AG09309 (cell line): ENCODE measurements at regions not wholly inside any gene's neighbourhood (a gene's known extent, or its start where the extent isn't known, plus 50 kb on each side); places are given as distances from the start of the nearest gene placed in this dataset.

Experiments used
- DNase-seq: peaks from one replicate; pipeline ENCODE4 v3.0.0-alpha.2; 2010; ENCODE audit warnings: low read depth
- H3K4me3 ChIP-seq: 2 replicates; pipeline ENCODE4 v1.5.1; 2011; ENCODE audit warnings: mild to moderate bottlenecking, low read depth, low read length, moderate library complexity; ENCODE audit not compliant: control insufficient read depth
- TF ChIP-seq, protein P1 (sequence below): IDR thresholded peaks from 2 replicates; pipeline ENCODE4 v1.5.1; 2011; ENCODE audit warnings: mild to moderate bottlenecking, low read depth, low read length, inconsistent platforms; ENCODE audit not compliant: insufficient read depth, control insufficient read depth; ENCODE audit errors: missing control alignments

DNA sequence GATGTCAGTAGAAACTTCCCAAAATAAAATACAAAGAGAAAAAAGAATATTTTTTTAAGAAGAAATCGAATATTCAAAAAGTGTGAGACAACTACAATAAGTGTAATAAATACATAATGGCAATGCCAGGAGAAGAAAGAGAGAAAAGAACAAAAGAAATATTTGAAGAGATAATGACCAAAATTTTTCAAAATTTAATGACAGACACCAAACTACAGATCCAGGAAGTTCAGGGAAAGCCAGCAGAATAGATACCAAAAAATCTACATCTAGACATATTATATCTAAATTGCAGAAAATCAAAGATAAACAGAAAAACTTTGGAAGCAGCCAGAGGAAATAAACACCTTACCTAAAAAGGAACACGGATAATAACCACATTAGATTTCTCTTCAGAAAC, 66.8 kb upstream of the CDK1 start:
- H3K4me3 ChIP-seq: no peak overlapping the region
- TF ChIP-seq, protein P1, sequence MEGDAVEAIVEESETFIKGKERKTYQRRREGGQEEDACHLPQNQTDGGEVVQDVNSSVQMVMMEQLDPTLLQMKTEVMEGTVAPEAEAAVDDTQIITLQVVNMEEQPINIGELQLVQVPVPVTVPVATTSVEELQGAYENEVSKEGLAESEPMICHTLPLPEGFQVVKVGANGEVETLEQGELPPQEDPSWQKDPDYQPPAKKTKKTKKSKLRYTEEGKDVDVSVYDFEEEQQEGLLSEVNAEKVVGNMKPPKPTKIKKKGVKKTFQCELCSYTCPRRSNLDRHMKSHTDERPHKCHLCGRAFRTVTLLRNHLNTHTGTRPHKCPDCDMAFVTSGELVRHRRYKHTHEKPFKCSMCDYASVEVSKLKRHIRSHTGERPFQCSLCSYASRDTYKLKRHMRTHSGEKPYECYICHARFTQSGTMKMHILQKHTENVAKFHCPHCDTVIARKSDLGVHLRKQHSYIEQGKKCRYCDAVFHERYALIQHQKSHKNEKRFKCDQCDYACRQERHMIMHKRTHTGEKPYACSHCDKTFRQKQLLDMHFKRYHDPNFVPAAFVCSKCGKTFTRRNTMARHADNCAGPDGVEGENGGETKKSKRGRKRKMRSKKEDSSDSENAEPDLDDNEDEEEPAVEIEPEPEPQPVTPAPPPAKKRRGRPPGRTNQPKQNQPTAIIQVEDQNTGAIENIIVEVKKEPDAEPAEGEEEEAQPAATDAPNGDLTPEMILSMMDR: no peak
- DNase-seq: no peak

- no peak for DNase-seq
- no peak overlapping the region for H3K4me3 ChIP-seq
- TF ChIP-seq, protein P1: no peak
Observed at GRCh38 chr10:60710041-60710440, 68.2 kb upstream of the CDK1 start.

DNA sequence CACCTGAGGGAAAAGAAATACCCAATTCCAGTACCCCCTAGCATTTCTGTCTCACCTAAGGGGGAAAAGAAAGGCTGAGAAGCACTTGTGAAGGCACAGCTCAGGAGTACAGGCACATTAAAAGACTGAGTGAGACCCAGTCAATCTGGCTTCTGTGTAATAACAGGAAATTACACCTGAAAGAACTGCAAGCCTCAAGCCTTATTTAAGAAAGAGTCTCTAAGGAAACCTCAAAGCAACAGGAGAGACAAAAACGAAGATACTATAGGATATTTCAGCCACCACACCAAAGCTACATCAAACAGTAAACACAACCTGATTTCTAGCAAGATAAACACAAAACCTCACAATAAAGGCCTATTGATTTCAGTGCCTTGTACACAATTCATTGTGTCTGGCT, 69.6 kb upstream of the CDK1 start:
- no peak overlapping the region for H3K4me3 ChIP-seq
- TF ChIP-seq, protein P1: no peak
- no peak for DNase-seq

GRCh38 chr10:60707841-60708240, 70.4 kb upstream of the CDK1 start:
- TF ChIP-seq, protein P1: no peak
- no peak overlapping the region for H3K4me3 ChIP-seq
- DNase-seq: no peak

DNA sequence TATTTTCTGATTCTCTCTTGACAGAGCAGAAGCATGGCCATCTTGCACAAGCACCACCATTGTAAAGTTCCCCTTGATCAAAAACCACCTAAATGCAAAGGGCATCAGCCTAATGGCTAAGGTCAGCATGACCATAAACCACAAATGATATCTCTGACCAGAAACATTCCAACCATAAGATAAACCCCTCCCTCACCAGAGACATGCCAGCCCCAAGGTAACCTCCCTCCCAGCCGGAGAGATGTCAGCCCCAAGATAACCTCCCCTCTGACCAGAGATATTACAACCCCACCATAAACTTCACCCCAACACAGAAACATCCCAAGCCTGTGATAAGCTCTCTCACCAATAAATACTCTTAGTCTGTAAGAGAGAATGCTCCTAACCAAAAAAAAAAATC, 72.1 kb upstream of the CDK1 start:
- DNase-seq: no peak
- TF ChIP-seq, protein P1: no peak
- H3K4me3 ChIP-seq: no peak overlapping the region

GRCh38 chr10:60705376-60705775, 72.9 kb upstream of the CDK1 start:
- TF ChIP-seq, protein P1: no peak
- no peak for DNase-seq
- H3K4me3 ChIP-seq: no peak overlapping the region

- TF ChIP-seq, protein P1: no peak
- no peak for DNase-seq
- H3K4me3 ChIP-seq: no peak overlapping the region
Observed at GRCh38 chr10:60704471-60704870, 73.8 kb upstream of the CDK1 start.
